ENCODE measurements at regions not wholly inside any gene's neighbourhood (a gene's known extent, or its start where the extent isn't known, plus 50 kb on each side); places are given as distances from the start of the nearest gene placed in this dataset.

GRCh38 chr1:182143825-182144645 is 82.5 kb upstream of the ZNF648 start:
- peak overlapping the region; percentile 22 to 84 for H3K27ac ChIP-seq (ENCODE audit: low read depth in 1 of 2, low read length in 1 of 2)
- H3K4me1 ChIP-seq (ENCODE audit: control insufficient read depth in 5 of 5, insufficient read depth in 5 of 5, low read length in 5 of 5): peaks cover 0 to 20% (median 13%) of the 10 kb centered on the region in 5 donors
- no peaks in the 10 kb centered on the region for H3K9me3 ChIP-seq (ENCODE audit: control insufficient read depth in 4 of 4, insufficient read depth in 3 of 4, low read length in 3 of 4)
- TF ChIP-seq CTCF (IDR thresholded peaks at IDR 0.05; ENCODE audit: control extremely low read depth, extremely low read depth): no peak
- no peaks in the 10 kb centered on the region for H3K36me3 ChIP-seq (ENCODE audit: control insufficient read depth in 4 of 4, insufficient read depth in 4 of 4, low read length in 4 of 4)
- peak; percentile 79 to 96 (median 92) for DNase-seq
- H3K9ac ChIP-seq (ENCODE audit: insufficient read depth in 1 of 2, low read length in 2 of 2): peak overlapping the region in 1 of 2 donors; percentile 34
- ATAC-seq (ENCODE audit: insufficient read depth, low FRiP score): peak; percentile 78
- WGBS, 2 donors: 25 to 27% methylated on average over 8 of the region's 8 CpGs
- H3K27me3 ChIP-seq (ENCODE audit: control insufficient read depth in 3 of 3, insufficient read depth in 3 of 3, low read length in 2 of 3): no peaks in the 10 kb centered on the region
- no peak overlapping the region for H3K4me3 ChIP-seq

DNA sequence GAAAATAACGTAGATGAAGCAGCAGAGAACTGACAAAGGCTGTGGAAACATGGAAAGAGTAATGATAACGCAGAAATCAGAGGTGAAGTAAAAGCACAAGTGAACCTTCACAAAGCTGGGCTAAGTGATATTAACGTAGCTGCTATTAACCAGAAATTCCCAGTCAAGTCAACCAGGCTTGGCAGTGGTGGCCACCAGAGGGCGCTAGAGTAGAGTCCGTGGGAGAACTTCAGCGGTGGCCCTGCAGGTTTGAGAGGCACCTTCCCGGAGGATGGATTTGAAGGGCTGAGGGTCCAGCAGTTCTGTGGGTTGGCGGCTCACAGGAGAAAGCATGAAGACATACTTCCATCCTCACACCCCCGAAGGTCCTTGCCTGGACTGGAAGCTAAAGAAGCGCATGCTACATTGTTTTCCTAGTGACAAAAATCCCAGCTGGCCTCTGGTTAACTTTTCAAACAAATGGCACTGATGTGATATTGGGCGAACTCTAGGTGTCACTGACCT is 81.7 kb upstream of the ZNF648 start:
- H3K27me3 ChIP-seq (ENCODE audit: control insufficient read depth in 3 of 3, insufficient read depth in 3 of 3, low read length in 2 of 3): no peaks in the 10 kb centered on the region
- DNase-seq: peak; percentile 92 to 95 (median 94)
- 18 to 24% methylated on average over 11 of the region's 11 CpGs for WGBS, 2 donors
- no peak overlapping the region for H3K9ac ChIP-seq (ENCODE audit: insufficient read depth in 1 of 2, low read length in 2 of 2)
- TF ChIP-seq CTCF (IDR thresholded peaks at IDR 0.05; ENCODE audit: control extremely low read depth, extremely low read depth): peak; percentile 94
- no peaks in the 10 kb centered on the region for H3K9me3 ChIP-seq (ENCODE audit: control insufficient read depth in 4 of 4, insufficient read depth in 3 of 4, low read length in 3 of 4)
- H3K4me3 ChIP-seq: no peak overlapping the region
- H3K36me3 ChIP-seq (ENCODE audit: control insufficient read depth in 4 of 4, insufficient read depth in 4 of 4, low read length in 4 of 4): no peaks in the 10 kb centered on the region
- peak; percentile 71 for ATAC-seq (ENCODE audit: insufficient read depth, low FRiP score)
- H3K4me1 ChIP-seq (ENCODE audit: control insufficient read depth in 5 of 5, insufficient read depth in 5 of 5, low read length in 5 of 5): peaks cover 0 to 20% (median 13%) of the 10 kb centered on the region in 5 donors
- peak overlapping the region in 1 of 2 donors; percentile 22 for H3K27ac ChIP-seq (ENCODE audit: low read depth in 1 of 2, low read length in 1 of 2)

- Histone ChIP-seq H3K9me3 (ENCODE audit: control insufficient read depth in 4 of 4, insufficient read depth in 3 of 4, low read length in 3 of 4) (no peaks in the 10 kb centered on the region), H3K27me3 (ENCODE audit: control insufficient read depth in 3 of 3, insufficient read depth in 3 of 3, low read length in 2 of 3) (no peaks in the 10 kb centered on the region), H3K4me3 (no peak overlapping the region), H3K4me1 (ENCODE audit: control insufficient read depth in 5 of 5, insufficient read depth in 5 of 5, low read length in 5 of 5) (peaks cover 0 to 20% (median 13%) of the 10 kb centered on the region in 5 donors), H3K36me3 (ENCODE audit: control insufficient read depth in 4 of 4, insufficient read depth in 4 of 4, low read length in 4 of 4) (no peaks in the 10 kb centered on the region), H3K9ac (ENCODE audit: insufficient read depth in 1 of 2, low read length in 2 of 2) (no peak overlapping the region), H3K27ac (ENCODE audit: low read depth in 1 of 2, low read length in 1 of 2) (no peak overlapping the region)
- DNase-seq: no peak
- 76 to 83% methylated on average over 4 of the region's 4 CpGs for WGBS, 2 donors
- TF ChIP-seq CTCF (IDR thresholded peaks at IDR 0.05; ENCODE audit: control extremely low read depth, extremely low read depth): no peak
- no peak for ATAC-seq (ENCODE audit: insufficient read depth, low FRiP score)
Measured at GRCh38 chr1:182142621-182143020, 81.1 kb upstream of the ZNF648 start.

Data from lung (tissue), 11 donors.